GF-D8 (cell line): ENCODE measurements at regions not wholly inside any gene's neighbourhood (a gene's known extent, or its start where the extent isn't known, plus 50 kb on each side); places are given as distances from the start of the nearest gene placed in this dataset.

ENCODE experiments used
- DNase-seq: peaks from one replicate; lab custom pipeline; 2025; lab: John Stamatoyannopoulos, UW

GRCh38 chr17:72258711-72259110 is 137.9 kb downstream of the SOX9 start:
- DNase-seq: no peak

DNA sequence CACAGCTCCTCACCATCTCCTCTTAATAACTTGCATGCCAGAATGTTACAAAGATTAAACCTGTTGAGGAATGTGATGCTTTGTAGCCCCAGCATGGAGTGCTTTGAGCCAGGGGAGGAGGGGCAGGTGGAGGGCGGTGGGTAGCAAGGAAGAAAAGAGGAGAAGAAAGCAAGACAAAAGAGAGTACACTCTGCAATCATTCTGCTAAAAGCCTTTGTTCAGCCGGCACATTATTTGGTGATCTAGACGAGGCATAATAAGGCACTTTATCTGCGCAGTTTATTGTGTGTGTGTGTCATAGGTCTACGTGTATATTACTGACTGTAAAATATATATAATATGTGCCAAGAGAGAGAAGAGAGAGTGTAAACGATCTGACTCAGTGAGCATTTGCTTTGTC is 139.1 kb downstream of the SOX9 start:
- no peak for DNase-seq

DNA sequence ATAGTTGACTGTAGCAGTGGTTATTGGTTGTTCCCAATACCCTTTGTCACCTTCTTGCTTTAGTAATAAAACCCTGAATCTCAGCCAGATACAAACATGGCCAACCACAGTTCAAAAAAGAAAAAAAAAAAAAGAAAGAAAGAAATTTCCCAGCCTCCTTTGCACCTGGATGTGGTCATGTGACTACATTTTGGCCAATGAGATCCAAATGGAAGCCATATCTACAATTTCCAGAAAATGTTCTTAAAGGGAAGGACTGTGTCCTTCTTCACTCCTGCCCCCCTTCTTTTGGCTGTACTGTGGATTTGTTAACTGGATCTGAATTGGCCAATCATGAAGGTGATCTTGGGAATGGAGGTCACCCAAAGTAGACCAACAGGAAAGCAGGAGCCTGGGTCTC is 141.9 kb downstream of the SOX9 start:
- DNase-seq: no peak

- DNase-seq: no peak
Observed at GRCh38 chr17:72264682-72265405, 144.0 kb downstream of the SOX9 start.

DNA sequence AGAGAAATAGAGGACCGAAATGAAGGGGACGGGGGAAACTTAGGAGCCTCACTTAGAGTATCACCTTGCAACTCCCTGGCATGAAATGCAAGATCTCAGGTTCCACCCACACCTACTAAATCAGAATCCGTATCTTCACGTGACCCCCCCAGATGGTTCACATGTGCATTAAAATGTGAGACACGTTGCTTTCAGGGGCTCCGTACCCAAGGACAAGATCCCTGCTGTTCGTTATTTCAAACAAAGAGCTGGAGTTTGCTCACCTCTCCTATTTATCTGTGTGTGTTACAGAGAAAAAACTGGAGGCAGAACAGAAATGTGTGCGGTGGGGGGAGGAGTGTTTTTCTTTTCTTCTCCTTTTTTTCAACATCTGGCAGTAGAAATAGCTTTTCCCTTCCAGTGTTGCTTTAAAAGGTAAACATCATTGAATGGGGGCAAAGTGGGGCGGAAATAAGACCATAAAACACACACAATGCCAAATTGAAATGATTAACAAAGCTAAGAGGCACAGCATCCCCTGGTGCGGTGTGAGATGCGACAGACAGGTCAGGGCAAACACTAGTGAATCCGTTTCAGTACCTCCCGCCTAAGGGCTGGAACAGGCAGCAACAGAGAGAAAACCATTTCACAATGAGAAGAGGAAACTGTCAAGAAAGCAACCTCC is 145.4 kb downstream of the SOX9 start:
- no peak for DNase-seq

DNA sequence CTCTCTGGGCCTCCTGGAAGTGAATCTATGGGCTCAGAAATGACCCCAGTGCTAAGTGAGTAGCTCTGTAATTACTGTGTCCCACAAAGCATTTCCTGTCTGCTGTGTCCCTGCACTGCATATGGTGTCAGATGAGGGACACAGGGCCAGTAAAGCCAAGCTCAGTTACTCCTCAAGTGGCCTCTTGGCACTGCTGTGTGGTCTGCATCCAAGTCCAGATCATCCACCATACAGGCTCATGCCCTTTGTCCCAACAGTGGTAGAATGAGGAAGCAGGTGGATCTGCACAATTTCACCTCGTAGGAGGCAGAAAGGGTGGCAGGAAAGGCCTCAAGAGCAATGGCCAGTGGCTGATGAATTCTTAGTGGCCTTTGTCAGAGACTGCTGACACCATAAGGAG is 146.8 kb downstream of the SOX9 start:
- no peak for DNase-seq

GRCh38 chr17:72268431-72268830 is 147.6 kb downstream of the SOX9 start:
- DNase-seq: no peak

- no peak for DNase-seq
Observed at GRCh38 chr17:72270273-72270924, 149.6 kb downstream of the SOX9 start.

GRCh38 chr17:72271603-72272002 is 150.8 kb downstream of the SOX9 start:
- DNase-seq: no peak

DNA sequence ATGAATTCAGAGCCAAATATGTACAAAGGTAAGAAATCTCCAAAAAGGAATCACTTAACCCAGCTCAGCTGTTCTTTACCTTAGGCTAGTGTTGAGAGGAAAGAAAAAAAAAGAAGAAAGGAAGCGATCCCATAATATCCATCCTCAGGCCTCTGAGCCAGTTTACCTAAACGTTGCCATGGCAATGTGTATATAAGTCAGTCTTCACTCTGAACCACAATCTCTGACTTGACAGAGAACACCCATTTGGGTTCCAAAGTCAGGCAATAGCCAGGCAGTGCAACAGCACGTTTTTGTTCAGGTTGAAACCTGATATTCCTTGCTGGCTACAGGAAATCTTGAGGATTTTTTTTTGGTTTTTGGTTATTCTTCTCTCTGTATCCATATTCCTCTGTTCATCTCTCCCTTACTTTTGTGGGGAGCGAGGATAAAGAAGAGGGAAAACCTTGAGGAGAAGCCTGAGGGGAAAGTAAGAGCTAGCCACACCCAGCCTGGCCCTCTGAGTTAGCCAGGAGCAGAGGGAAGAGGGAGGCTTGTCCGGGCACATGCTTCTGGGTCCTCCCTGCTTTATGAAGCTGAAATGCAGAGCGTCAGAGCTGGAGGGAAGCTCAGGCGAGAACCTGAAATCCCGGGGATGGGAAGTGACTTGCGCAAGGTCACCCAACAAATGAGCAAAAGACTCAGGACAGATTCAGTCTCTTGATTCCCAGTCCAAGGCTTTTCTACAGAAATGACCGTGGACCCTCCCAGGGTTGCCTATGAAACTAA is 152.7 kb downstream of the SOX9 start:
- DNase-seq: no peak

DNA sequence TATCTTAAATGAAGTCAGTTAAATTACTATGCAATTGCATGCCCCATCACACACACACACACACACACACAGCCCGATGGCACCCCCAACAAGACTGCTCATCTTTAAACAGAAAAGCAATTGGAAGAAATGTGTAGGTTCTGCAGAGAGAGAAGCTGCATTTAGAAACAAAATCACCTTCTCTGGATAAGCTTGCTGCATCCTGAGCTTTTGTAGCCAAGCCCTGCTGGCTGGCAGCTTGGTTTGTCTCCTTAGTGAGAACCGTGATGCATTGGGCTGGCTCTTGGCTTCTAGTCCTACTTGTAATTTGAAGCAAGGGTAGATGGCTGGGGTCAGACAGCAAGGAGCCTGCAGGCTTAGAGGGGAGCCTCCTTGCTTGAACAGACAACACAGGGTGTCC is 153.8 kb downstream of the SOX9 start:
- DNase-seq: no peak

DNA sequence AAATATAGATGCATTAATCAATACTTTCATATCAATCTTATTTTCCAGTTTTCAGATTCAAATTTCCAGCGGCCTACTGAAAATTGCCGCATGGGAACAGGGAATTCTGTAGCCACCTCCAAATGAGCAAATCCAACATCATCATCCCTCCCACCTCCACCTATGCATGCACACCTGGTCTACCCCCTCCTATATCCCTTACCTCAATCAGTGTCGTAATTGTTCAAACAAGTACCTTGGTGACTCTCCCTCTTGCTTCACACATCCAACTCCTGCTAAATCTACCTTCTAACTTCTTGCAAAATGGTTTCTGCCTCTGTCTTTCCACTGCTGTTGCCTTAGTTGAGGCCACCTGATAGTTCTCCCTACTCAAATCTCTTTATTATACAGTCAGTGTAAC is 160.1 kb downstream of the SOX9 start:
- no peak for DNase-seq

DNA sequence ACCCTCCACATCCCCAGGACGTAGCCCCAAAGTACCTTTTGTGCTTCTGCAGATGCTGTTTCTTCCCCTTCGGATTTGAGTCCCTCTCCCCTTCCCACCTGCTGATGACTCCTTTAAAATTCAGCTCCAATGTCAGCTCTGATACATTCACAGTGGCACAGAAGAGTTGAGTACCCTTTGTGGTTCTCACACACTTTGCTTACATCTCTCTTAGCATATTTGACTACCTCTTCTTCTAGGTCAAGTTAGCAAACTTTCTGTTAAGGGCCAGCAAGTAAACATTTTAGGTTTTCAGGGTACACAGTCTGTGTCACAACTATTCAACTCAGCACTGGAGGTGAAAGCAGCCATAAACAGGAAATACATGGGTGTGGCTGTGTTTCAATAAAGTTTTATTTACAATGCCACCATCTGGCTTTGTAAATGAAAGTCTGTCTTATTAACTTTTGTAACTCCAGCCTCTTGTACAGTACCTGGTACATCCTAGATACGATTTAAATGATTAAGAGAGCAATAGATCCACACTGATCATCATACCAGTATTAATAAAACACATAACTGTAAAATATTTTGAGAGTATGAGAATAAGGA is 161.7 kb downstream of the SOX9 start:
- DNase-seq: no peak

- DNase-seq: no peak
Observed at GRCh38 chr17:72284806-72285205, 164.0 kb downstream of the SOX9 start.

GRCh38 chr17:72287586-72287985 is 166.8 kb downstream of the SOX9 start:
- no peak for DNase-seq

DNA sequence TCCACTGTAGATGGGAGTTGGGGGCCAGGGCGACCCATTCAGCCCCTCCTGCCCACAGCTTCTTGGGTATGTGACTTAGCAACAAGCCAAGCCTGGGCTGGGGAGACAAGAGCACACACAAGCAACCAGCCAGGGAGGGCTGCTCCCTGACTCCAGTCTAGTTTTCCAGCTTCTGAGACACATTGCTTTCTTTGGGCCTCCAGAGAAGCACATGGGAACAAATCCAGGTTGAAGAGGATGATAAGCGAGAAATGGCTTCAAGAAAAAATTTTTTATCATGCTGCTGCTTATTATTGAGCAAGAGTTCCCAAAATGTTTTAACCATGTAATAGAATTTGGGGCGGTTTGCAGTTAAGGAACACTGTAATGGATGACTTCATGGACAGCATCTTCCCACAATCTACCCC is 173.7 kb downstream of the SOX9 start:
- no peak for DNase-seq

- no peak for DNase-seq
Observed at GRCh38 chr17:72295916-72296315, 175.1 kb downstream of the SOX9 start.

DNA sequence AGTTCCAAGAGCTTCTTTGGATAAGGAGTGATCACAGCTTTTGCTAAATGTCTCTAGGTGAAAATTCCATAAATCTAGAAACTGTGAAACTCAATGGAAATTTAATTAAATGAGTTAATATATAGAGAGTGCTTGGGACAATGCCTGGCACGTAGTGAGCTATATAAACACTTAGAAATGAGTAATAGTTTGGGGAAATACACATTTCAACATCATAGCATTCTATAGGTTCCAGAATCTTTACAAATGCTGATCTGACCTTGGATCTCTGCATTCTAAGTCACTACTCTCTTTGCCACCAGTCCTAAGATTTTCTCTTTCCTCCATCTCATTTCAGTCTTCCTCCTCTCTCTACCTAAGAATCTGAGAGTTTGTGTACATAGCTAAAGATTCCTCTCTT is 175.6 kb downstream of the SOX9 start:
- DNase-seq: no peak

DNA sequence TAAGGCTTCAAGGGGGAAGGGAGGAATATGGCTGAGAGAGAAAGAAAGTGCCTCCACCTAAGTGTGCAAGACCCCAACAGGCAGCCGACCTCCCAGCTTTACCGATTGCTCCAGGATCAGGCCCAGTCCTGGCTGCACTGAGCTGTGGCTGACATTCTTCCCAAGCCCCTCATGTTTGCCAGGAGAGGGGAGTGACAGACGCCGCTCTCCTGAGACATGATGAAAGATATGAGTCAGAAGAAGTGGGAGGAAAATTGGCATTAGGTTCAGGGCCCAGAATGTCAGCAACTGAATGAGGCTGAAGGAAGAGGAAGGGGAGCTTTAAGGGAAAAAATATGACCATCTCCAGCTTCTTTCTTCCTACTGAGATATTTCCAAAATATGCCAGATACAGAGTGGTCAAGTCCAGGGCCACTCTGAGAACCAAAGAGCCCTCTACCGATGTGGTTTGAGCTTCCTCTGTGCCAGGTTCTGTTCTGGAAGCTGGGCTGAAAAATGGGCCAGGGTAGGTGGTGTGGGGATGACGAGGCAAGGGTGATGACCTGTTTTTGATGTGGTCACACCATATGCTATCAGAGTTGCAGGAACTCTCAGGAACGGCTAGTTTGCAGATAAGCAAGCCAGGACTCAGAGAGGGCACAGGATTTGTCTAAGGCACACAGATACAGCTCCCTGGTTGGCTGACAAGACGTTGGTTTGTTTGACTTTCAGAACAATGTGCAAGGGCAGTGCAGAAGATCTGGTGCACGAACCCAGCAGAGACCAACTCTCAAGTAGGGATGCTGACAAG is 176.7 kb downstream of the SOX9 start:
- no peak for DNase-seq

DNA sequence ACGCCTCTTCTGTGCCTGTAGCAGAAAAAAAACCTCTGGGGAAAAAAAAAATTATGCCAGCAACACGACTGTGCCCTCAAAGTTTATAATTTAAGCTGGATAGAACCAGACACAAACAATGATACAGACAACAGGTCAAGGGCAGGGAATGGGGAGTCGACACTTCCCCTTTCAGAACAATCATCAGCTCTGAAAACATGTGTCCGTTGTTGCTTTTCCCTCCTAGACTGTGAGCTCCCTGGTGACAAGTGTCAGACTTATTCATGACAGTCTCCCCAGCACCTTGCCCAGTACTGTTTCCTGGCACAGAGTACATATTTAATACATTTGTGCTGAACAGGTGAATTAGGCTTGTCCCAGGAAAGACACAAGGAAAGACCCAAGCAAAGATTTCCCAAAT is 178.3 kb downstream of the SOX9 start:
- DNase-seq: no peak

DNA sequence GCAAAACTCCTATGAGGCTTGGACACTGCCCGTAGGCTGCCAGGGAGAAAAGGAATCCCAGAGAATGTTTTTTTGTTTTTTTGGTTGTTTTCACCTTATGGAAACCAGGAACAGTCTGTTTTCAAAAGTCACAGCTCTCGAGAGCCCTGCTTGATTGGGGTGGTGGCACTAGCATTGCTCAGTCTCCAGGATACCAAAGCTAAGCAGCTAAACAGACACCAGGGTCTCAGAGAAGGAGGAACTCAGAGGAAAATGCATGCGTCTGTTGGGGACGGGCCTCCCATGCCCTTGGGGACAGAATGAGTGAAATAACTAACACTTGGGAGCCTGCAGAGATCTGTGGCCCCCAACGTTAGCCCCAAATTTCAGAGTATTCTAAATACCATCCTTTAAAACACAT is 178.8 kb downstream of the SOX9 start:
- DNase-seq: no peak
